H9 (cell line): ENCODE measurements at regions not wholly inside any gene's neighbourhood (a gene's known extent, or its start where the extent isn't known, plus 50 kb on each side); places are given as distances from the start of the nearest gene placed in this dataset.
A peak's percentile ranks its signal among the peaks of the same experiment; 100 is the strongest.

Source experiments
- DNase-seq: peaks from one replicate; pipeline ENCODE4 v3.0.0-alpha.2; 2017
- H2AFZ ChIP-seq: one replicate; pipeline ENCODE4 v1.6.1; 2013; ENCODE audit warnings: mild to moderate bottlenecking, low read length, control low read depth, moderate library complexity
- H2AK5ac ChIP-seq: 2 replicates; pipeline ENCODE4 v1.6.1; 2013; ENCODE audit warnings: low read length, control low read depth, mixed read lengths; ENCODE audit not compliant: insufficient read length
- H2BK120ac ChIP-seq: one replicate; pipeline ENCODE4 v1.6.1; 2013; ENCODE audit warnings: low read depth, mild to moderate bottlenecking, low read length, control low read depth, inconsistent platforms; ENCODE audit not compliant: poor library complexity, severe bottlenecking
- H2BK12ac ChIP-seq: 2 replicates; pipeline ENCODE4 v1.6.1; 2013; ENCODE audit warnings: low read length, control low read depth, mixed read lengths, low read depth; ENCODE audit not compliant: insufficient read length
- H2BK15ac ChIP-seq: 2 replicates; pipeline ENCODE4 v1.6.1; 2013; ENCODE audit warnings: low read depth, low read length, control low read depth
- H2BK20ac ChIP-seq: one replicate; pipeline ENCODE4 v1.6.1; 2013; ENCODE audit warnings: low read depth, mild to moderate bottlenecking, low read length, control low read depth, inconsistent platforms; ENCODE audit not compliant: poor library complexity, severe bottlenecking
- H2BK5ac ChIP-seq: 2 replicates; pipeline ENCODE4 v1.6.1; 2013; ENCODE audit warnings: low read length, control low read depth, mixed read lengths; ENCODE audit not compliant: insufficient read length
- H3K14ac ChIP-seq: 2 replicates; pipeline ENCODE4 v1.6.1; 2013; ENCODE audit warnings: low read length, control low read depth; ENCODE audit not compliant: insufficient read depth
- H3K18ac ChIP-seq: 2 replicates; pipeline ENCODE4 v1.6.1; 2013; ENCODE audit warnings: low read depth, mild to moderate bottlenecking, mixed read lengths, low read length, control low read depth; ENCODE audit not compliant: insufficient read length
- H3K23ac ChIP-seq: 2 replicates; pipeline ENCODE4 v1.6.1; 2013; ENCODE audit warnings: low read length, control low read depth, mixed read lengths, low read depth; ENCODE audit not compliant: insufficient read length
- H3K23me2 ChIP-seq: 2 replicates; pipeline ENCODE4 v1.6.1; 2013; ENCODE audit warnings: low read depth, mild to moderate bottlenecking, mixed read lengths, low read length, control low read depth; ENCODE audit not compliant: insufficient read length, poor library complexity, severe bottlenecking
- H3K27ac ChIP-seq: 2 replicates; pipeline ENCODE4 v1.5.1; 2013; ENCODE audit warnings: low read length, control low read depth, mixed read lengths, low read depth; ENCODE audit not compliant: insufficient read length
- H3K27me3 ChIP-seq: 2 replicates; pipeline ENCODE4 v1.6.1; 2013; ENCODE audit warnings: low read length, control low read depth, inconsistent platforms; ENCODE audit not compliant: insufficient read depth
- H3K4ac ChIP-seq: 2 replicates; pipeline ENCODE4 v1.6.1; 2013; ENCODE audit warnings: low read depth, mild to moderate bottlenecking, control low read depth, inconsistent platforms, low read length, moderate library complexity
- H3K4me1 ChIP-seq: 2 replicates; pipeline ENCODE4 v1.6.1; 2013; ENCODE audit warnings: low read length, control low read depth, inconsistent platforms; ENCODE audit not compliant: insufficient read depth
- H3K4me2 ChIP-seq: 2 replicates; pipeline ENCODE4 v1.6.1; 2013; ENCODE audit warnings: low read length, control low read depth, mixed read lengths; ENCODE audit not compliant: insufficient read length, insufficient read depth
- H3K56ac ChIP-seq: 2 replicates; pipeline ENCODE4 v1.6.1; 2013; ENCODE audit warnings: low read depth, mild to moderate bottlenecking, mixed read lengths, low read length, control low read depth; ENCODE audit not compliant: insufficient read length
- H3K79me1 ChIP-seq: 2 replicates; pipeline ENCODE4 v1.6.1; 2013; ENCODE audit warnings: low read depth, mild to moderate bottlenecking, moderate library complexity, low read length, control low read depth, inconsistent platforms; ENCODE audit not compliant: insufficient read depth, poor library complexity, severe bottlenecking
- H3K79me2 ChIP-seq: 2 replicates; pipeline ENCODE4 v1.6.1; 2013; ENCODE audit warnings: low read length, control low read depth, inconsistent platforms; ENCODE audit not compliant: insufficient read depth
- H3K9ac ChIP-seq: 2 replicates; pipeline ENCODE4 v1.6.1; 2013; ENCODE audit warnings: low read length, control low read depth, mixed read lengths; ENCODE audit not compliant: insufficient read length; ENCODE audit errors: extremely low read depth
- H3K9me3 ChIP-seq: one replicate; pipeline ENCODE4 v1.6.1; 2013; ENCODE audit warnings: low read depth, low read length, inconsistent platforms; ENCODE audit not compliant: control insufficient read depth
- H3T11ph ChIP-seq: one replicate; pipeline ENCODE4 v1.6.1; 2013; ENCODE audit warnings: mild to moderate bottlenecking, low read length, control low read depth, inconsistent platforms
- H4K20me1 ChIP-seq: one replicate; pipeline ENCODE4 v1.6.1; 2013; ENCODE audit not compliant: control insufficient read depth, insufficient read length, insufficient read depth
- H4K5ac ChIP-seq: 2 replicates; pipeline ENCODE4 v1.6.1; 2013; ENCODE audit warnings: low read depth, mild to moderate bottlenecking, mixed read lengths, low read length, control low read depth; ENCODE audit not compliant: insufficient read length
- H4K8ac ChIP-seq: replicated peaks from 2 replicates; pipeline ENCODE4 v1.6.1; 2013; ENCODE audit warnings: low read length, control low read depth, mixed read lengths, low read depth; ENCODE audit not compliant: insufficient read length
- H4K91ac ChIP-seq: 2 replicates; pipeline ENCODE4 v1.6.1; 2013; ENCODE audit warnings: low read depth, mild to moderate bottlenecking, moderate library complexity, mixed read lengths, low read length, control low read depth; ENCODE audit not compliant: insufficient read length
- H3K27ac Mint-ChIP-seq, 3 experiments: 2 replicates in 2 of 3; 3 replicates in 1 of 3; pipeline ENCODE4 v1.8.0; 2020 to 2021; ENCODE audit warnings: mixed read lengths in 3 of 3, mild to moderate bottlenecking in 1 of 3, moderate library complexity in 1 of 3
- H3K27me3 Mint-ChIP-seq: 2 replicates; pipeline ENCODE4 v1.8.0; 2021; ENCODE audit warnings: low read depth, mild to moderate bottlenecking, moderate library complexity, mixed read lengths
- H3K36me3 Mint-ChIP-seq, 3 experiments: 2 replicates in 2 of 3; 3 replicates in 1 of 3; pipeline ENCODE4 v1.8.0; 2020 to 2021; ENCODE audit warnings: low read depth in 3 of 3, mixed read lengths in 3 of 3; ENCODE audit not compliant: insufficient read depth in 1 of 3
- H3K4me1 Mint-ChIP-seq, 2 experiments: 2 replicates each; pipeline ENCODE4 v1.8.0; 2020; ENCODE audit warnings: mixed read lengths in 2 of 2
- H3K4me3 Mint-ChIP-seq, 2 experiments: 2 replicates in 1 of 2; 3 replicates in 1 of 2; pipeline ENCODE4 v1.8.0; 2020 to 2021; ENCODE audit warnings: mild to moderate bottlenecking in 2 of 2, mixed read lengths in 2 of 2, moderate library complexity in 1 of 2
- H3K9me3 Mint-ChIP-seq, 2 experiments: 2 replicates in 1 of 2; 3 replicates in 1 of 2; pipeline ENCODE4 v1.8.0; 2020; ENCODE audit warnings: mild to moderate bottlenecking in 2 of 2, mixed read lengths in 2 of 2, moderate library complexity in 1 of 2
- WGBS: extraction: QIAGEN DNeasy Blood & Tissue Kit; methylation state at CpG from one replicate; pipeline ENCODE4 v1.1.7; 2013; ENCODE audit warnings: missing lambda C conversion rate, low lambda C conversion rate, mixed read lengths; ENCODE audit not compliant: insufficient read length; ENCODE audit errors: extremely low coverage; 5-methylcytosine and 5-hydroxymethylcytosine counted together
- TF ChIP-seq, protein P1 (sequence below): fragments of 200-600 bp; sonication (generic); conservative IDR thresholded peaks from 3 replicates; pipeline ENCODE4 v1.8.0; 2021; ENCODE audit warnings: antibody characterized with exemption, mild to moderate bottlenecking

DNA sequence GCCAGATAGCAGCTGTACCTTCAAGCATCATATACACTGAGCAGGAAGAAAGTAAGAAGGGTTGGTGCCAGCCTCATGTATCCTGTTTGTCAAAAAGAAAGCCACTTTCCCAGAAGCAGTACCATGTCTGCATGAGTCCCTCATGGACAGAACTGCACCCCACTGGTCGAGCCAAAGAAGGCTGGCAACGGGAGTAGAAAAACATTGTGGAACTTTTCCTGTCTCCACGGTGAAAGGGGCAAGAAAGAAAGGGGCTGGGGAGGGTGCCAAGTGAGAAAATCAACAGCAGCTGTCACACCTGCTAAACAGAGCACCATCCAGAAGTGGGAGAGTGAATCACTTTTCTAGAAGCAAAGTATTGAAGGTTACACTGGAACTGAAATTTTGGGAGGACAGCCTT, 621.7 kb downstream of the LMO4 start:
- no peak overlapping the region for H3K56ac ChIP-seq
- H2AK5ac ChIP-seq, result no peak overlapping the region
- no peaks in the 10 kb centered on the region for H3K9me3 ChIP-seq
- no peaks in the 10 kb centered on the region for H3K79me1 ChIP-seq
- TF ChIP-seq, protein P1, sequence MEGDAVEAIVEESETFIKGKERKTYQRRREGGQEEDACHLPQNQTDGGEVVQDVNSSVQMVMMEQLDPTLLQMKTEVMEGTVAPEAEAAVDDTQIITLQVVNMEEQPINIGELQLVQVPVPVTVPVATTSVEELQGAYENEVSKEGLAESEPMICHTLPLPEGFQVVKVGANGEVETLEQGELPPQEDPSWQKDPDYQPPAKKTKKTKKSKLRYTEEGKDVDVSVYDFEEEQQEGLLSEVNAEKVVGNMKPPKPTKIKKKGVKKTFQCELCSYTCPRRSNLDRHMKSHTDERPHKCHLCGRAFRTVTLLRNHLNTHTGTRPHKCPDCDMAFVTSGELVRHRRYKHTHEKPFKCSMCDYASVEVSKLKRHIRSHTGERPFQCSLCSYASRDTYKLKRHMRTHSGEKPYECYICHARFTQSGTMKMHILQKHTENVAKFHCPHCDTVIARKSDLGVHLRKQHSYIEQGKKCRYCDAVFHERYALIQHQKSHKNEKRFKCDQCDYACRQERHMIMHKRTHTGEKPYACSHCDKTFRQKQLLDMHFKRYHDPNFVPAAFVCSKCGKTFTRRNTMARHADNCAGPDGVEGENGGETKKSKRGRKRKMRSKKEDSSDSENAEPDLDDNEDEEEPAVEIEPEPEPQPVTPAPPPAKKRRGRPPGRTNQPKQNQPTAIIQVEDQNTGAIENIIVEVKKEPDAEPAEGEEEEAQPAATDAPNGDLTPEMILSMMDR, result no peak
- no peak overlapping the region for H3K27ac ChIP-seq
- H2BK120ac ChIP-seq, result no peak overlapping the region
- Mint-ChIP-seq H3K4me3 (no peak overlapping the region), H3K9me3 (no peaks in the 10 kb centered on the region), H3K4me1 (peaks cover 17 to 25% of the 10 kb centered on the region in 2 experiments), H3K27me3 (no peaks in the 10 kb centered on the region), H3K27ac (0 out of 7 replicates have a peak overlapping the region, but pooled peaks of 1 of the 3 experiments have one; percentile 26), H3K36me3 (no peaks in the 10 kb centered on the region; a peak in 1 of 7 replicates)
- no peaks in the 10 kb centered on the region for H3K79me2 ChIP-seq
- H3K4ac ChIP-seq, result no peak overlapping the region
- H4K5ac ChIP-seq, result no peak overlapping the region
- no peak overlapping the region for H2BK20ac ChIP-seq
- H3K4me1 ChIP-seq, result no peaks in the 10 kb centered on the region
- DNase-seq, result no peak
- H4K91ac ChIP-seq, result no peak overlapping the region
- no peak overlapping the region for H2AFZ ChIP-seq
- whole genome bisulfite sequencing, result no CpG with 5 or more reads among the region's 3 CpGs
- no peaks in the 10 kb centered on the region for H3K27me3 ChIP-seq
- no peak overlapping the region for H3K14ac ChIP-seq
- H4K8ac ChIP-seq, result no peak overlapping the region
- no peaks in the 10 kb centered on the region for H4K20me1 ChIP-seq
- H2BK15ac ChIP-seq, result no peak overlapping the region
- no peak overlapping the region for H2BK12ac ChIP-seq
- H3K18ac ChIP-seq, result no peak overlapping the region
- H3K4me2 ChIP-seq, result no peak overlapping the region
- H3T11ph ChIP-seq, result no peak overlapping the region
- H3K23me2 ChIP-seq, result no peaks in the 10 kb centered on the region
- no peak overlapping the region for H3K9ac ChIP-seq
- H2BK5ac ChIP-seq, result no peak overlapping the region
- no peak overlapping the region for H3K23ac ChIP-seq
